HG03045 (cell line): ENCODE measurements at regions not wholly inside any gene's neighbourhood (a gene's known extent, or its start where the extent isn't known, plus 50 kb on each side); places are given as distances from the start of the nearest gene placed in this dataset.

Experiments used
- ATAC-seq: cut with Tn5 transposase; IDR thresholded peaks from one replicate; pipeline ENCODE4 v1.9.1; 2021; ENCODE audit warnings: mild to moderate bottlenecking, moderate library complexity; ENCODE audit not compliant: unreplicated experiment

DNA sequence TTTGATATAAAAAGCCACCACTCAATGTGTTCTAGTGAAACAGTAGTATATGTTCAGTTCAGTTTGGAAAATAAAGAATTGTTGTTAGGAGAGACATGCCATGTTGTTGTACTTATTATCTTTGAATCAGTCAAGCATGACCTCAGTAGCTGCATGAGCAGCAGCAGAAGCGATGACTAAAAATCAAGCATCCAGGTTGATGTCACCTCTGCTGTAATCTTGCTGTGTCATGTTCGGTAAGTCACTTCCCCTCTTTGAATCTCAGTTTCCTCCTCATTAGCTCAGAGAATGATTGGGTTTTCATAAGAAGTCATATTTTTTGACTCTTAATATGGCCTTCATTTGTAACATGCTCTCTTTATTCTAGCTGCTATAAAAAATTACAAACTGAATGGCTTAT is 428.4 kb upstream of the B3GALT2 start:
- ATAC-seq, result peak; percentile 44

DNA sequence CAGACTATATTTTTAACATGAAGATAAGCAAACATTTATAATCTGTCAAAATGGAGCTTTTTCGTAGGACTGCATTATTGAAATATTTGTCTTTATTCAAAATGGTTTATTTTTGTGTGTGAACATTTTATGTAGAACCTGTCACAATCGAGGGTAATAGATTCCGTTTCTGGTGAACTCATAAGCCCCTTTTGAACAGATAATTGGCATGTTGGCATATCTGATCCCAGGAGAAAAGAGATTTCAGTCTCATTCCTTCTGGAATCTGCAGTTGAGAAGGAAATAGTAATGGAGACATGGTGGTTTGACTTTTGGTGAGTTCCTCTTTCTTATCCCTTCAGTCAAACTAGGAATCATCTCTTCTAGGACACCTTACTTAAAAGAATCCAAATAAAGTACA is 427.9 kb upstream of the B3GALT2 start:
- no peak for ATAC-seq

DNA sequence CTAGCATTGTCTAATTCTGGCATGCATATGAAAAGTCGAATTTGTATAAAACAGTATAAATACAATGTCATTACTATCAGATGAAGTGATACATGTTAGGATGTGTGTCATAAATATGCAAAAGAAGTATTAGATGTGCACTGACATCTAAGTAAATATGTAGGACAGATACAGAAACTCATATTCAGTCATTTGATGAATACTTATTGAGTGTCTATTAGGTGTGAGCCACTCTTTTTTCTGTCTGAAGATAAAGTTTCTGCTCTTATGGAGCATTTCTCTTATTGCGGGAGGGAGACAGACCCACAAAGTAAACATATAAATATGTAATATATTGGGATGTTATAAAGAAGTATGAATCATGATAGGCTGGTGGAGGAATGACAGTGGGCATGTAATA is 426.6 kb upstream of the B3GALT2 start:
- ATAC-seq, result no peak

DNA sequence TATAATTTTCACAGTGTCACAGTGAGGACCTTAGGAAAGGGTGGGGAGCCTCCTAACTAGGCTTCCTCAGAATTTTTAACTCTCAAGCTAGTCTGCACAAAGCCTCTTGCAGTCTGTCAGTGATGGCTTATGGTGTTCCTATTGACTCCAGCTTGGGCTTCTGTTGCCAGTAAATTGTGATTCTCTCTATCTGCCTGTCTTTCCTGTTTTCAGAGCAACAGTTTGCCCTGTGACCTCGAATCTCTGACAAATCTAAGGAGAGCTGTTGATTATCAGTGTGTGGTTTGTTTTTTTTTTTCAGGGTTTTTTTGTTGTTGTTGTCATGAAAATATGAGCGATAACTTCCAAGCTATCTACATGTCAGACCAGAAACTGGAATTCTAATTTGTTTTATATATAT is 423.2 kb upstream of the B3GALT2 start:
- ATAC-seq, result no peak

DNA sequence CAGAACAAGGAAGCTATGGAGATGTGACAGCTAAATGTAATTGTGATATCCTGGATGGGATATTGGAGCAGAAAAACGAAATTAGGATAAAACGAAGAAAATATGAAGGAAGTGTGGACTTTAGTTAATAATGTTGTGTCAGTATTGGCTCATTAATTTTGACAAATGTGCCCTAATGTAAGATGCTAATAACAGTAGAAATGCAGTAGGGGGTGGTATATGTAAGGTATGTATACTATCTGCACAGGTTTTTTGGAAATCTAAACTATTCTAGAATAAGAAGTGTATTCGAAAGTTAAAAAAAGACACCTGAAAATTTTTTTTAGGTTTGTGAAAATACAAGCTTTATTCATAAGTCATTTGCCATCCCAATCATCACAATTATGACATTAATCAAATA is 421.4 kb upstream of the B3GALT2 start:
- no peak for ATAC-seq

DNA sequence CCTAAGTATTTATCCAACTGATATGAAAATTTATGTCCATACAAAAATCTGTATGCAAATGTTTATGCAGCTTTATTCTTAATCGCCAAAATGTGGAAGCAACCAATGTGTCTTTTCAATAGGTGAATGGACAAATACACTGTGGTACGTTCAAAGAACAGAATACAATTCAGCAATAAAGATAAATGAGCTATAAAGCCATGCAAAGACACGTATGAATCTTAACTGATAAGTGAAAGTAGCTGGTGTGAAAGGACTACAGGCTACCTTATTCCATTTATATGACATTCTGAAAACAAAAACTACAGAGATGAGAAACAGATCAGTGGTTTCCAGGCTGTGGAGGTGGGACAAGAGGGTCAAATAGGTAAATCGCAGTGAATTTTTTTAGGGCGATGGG is 419.6 kb upstream of the B3GALT2 start:
- no peak for ATAC-seq

DNA sequence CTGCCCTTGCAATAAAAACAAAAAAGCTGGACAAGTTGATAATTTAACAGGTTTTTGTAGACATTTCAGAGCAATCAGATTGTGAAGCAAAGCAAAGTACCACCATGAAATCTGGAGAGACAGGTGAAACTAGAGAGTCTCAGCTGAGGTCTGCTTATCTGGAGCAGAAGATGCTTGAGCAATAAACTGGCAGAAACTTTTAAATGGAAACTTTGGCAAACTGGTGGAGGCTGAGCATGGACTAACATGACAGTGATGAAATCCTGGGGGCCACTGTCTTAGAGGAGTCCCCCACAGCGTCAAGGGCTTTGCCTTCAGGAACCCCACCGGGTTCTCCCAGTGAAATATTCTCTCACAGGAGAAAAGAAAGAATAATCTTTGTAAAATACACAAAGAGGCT is 416.3 kb upstream of the B3GALT2 start:
- no peak for ATAC-seq

DNA sequence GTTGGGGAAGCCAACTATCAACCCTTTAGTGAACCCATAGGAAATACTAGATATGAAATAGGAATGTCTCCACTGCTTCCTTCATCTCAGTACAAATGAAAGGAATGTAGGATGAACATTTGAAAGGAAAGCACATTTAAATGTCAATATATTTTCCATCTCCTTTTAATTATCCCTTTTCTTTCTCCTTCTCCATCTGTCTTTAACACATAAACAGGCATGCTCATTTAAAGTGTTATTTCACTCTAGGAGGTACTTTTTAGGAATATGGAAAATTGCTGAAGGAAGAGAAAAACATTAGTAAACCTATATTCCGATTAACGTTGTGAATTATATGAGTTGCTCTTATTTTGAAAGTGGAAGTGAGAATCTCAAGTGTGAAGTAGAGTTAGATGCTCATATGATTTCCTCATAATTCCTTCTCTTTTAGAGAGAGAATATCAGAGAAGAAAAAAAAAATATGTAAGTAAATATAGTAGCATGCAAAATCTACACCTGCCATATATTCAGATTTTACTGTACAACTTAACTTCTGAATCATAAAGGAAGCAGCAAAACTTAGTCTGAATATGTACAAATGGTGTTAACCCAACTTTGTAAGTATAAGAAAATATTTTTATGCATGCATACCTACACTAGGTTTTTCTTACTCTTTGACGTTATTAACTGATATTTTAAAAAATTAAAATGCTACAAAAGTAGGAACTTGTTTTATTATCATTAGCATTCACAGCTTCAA is 406.9 kb upstream of the B3GALT2 start:
- no peak for ATAC-seq

DNA sequence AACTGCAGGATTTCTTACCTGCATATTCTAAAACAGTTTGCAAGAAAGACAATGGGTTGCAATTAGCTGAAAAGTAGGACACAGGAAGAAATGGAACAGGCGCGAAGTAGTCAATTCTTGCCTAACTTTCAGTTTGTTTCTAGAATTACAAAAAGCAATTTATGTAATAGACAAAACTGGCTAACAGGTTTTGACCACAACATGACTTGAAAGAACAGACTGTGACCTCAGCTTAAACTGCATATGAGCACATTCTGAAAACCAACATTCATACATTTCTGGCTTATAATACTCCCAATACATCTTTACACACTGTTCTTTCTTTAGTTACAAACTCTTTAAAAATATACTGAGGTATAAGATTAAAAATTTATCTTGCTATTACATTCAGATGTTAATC is 405.9 kb upstream of the B3GALT2 start:
- no peak for ATAC-seq

DNA sequence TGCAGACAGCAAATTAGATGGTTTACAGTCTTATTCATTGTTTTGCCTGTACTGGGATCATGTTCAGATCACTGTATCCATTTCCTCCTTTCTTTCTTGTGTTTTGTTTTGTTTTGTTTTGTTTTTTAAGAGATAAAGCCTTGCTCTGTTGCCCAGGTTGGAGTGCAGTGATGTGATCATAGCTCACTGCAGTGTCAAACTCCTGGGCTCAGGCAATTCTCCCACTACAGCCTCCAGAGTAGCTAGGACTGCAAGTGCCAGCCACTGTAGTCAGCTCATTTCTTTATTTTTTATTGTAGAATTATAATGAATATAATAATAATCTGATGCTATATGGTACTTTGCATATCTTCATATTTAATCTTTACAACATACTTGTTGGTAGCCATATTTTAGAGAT is 403.7 kb upstream of the B3GALT2 start:
- no peak for ATAC-seq

DNA sequence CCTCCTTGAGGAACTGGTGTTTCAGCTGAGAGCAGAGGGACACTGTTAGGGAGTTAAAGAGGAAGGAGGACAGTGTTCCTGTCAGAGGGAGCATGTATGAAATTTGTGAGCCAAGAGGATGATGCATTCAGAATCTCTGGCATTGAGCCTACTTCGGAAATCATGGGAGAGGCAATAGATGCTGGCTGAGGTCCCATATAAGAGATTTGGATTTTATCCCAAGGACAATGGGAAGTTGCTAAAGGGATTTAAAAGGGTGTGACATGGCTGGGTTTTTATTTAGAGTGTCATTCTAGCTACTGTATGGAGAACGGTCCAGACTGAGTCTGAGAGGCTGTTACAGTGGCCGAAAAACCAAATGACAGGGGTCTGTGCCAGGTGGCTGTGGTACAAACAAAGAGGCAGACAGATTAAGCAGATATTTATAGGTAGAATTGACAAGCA is 403.2 kb upstream of the B3GALT2 start:
- no peak for ATAC-seq

DNA sequence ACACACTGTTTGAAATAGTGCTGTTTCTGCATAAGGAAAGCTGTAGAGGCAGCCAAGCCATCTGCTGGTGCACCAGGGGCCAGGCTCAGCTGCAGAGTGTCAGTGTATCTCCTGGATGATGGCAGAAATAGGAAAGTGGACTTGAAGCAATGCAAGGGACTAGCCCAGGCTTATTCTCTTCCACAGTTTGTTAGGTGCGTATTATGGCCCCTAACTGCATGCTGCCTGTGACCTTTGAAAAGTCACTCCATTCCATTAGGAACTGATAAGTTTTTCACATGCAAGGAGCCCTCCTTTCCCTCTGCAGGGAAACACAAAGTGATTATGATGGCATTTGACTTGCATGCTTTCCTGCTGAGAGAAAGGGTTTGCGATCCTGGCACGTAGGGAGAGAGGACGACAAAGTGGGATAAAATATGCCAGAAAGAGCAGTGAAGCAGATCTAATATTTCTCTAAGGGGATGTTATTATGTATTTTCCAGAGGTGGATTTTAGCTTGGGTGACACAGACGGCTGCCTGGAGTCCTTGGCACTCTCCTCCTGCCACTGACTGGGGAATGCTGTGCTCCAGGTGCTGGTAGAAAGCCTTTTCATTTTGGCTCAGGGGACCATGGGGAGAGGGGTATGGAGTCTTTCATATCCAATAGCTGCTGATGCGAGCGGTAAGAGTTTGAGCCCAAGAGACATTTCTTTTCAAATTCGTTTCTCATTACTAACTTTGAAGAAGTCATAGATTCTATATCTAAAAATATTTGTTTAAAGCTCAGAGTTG is 402.1 kb upstream of the B3GALT2 start:
- no peak for ATAC-seq

DNA sequence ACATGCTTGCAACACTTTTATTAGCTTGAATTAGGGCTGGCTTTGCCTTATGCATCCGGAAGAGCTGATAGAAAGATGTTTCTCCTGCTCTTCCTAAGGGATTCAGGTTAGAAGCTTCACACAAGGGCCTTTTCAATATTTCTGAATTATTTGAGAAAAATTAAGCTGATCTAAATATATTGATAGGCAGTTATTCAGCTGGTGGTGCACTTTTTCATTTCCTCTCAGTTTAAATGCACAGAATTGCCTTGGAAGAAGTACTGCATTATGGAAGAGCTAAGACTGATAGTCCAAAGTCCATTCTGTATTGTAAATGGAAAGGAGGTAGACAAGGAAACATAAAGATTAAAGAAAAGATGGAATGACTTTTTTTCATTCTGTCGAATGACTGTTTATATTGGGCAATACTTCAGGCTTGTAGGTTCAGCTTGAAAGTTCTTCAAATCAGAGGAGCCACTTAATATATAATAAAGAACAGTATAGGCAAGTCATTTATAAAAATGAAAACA is 398.4 kb upstream of the B3GALT2 start:
- ATAC-seq, result no peak

DNA sequence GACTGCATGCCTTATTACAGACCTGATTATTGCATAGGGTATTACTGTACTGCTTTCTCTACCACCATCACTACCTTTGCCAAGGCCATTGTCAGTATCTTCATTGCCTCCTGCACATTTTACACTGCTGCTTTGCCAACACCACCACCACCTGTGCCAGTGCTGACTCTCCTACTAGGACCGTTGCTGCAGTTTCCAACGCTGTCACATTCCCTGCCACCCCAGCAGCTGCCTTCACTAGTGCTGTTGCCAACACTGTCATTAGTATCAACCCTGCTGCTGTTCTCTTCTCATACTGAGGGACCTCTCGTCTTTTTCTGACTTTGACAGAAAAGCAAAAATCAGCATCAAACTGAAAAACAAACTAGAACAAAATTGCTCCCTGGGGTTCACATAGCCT is 394.9 kb upstream of the B3GALT2 start:
- ATAC-seq, result no peak

DNA sequence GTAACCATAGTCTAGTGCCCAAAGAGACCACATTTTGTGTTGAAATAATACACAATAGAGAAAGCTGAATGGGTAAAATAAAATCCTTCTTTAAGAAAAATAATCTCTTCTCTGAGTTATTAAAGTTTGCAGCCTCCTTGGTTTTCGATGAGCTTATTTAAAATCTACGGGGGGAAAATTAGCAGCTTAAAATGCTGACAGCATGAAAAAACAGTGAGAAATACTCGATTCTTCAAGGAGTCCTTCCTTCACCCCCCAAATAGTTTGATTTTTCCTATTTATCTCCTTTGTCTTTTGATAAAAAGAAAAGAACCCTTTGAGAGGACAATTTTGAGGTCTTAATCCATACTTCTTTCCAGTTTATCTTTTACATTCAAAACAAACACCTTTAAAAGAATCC is 394.0 kb upstream of the B3GALT2 start:
- ATAC-seq, result no peak

DNA sequence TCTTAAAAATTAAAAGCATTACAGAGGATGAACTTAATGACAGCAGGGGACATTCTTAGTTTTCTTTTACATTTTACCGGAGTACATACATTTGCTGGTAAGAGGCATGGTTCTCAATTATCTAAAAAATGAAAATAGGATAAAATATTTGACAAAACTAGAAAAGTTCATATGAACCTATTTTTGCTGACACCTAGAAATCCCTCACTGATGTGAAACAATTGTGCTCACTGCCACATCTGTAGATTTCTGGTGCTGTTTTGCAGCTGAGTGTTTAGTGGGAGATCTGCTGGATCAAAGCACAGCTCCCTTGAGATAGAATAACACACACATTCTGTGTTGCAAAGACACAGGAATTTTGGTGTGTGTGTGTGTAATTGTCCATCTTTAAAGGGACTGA is 392.9 kb upstream of the B3GALT2 start:
- no peak for ATAC-seq

DNA sequence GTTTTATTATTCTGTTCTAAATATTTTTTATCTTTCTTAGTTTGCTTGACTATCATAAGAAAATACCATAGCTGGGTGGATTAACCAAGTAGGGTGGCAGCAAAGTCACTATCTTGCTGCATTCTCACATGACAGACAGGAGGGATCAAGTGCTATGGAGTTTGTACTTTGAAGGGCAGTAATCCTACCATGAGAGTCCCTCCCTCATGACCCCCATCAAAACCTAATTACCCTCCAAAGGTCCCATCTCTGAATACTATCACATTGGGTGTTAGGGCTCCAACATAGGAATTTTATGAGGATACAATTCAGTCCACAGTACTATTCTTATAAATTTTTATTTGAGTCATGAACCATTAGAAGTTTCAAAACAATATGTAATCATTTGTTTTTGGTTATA is 388.5 kb upstream of the B3GALT2 start:
- ATAC-seq, result no peak

DNA sequence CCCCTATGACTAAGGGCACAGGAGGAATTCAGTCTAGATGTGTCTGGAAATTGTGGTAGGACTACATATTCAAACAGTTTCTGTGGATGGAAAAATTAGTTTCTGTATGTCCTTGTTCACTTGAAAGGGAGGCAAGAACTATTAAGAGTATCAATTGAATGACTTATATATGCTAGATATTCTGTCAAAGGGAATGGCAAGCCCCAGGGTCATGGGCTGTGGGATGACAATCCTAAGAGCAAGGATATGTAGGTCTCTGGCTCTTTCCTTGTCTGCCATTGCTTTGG is 383.5 kb upstream of the B3GALT2 start:
- no peak for ATAC-seq

DNA sequence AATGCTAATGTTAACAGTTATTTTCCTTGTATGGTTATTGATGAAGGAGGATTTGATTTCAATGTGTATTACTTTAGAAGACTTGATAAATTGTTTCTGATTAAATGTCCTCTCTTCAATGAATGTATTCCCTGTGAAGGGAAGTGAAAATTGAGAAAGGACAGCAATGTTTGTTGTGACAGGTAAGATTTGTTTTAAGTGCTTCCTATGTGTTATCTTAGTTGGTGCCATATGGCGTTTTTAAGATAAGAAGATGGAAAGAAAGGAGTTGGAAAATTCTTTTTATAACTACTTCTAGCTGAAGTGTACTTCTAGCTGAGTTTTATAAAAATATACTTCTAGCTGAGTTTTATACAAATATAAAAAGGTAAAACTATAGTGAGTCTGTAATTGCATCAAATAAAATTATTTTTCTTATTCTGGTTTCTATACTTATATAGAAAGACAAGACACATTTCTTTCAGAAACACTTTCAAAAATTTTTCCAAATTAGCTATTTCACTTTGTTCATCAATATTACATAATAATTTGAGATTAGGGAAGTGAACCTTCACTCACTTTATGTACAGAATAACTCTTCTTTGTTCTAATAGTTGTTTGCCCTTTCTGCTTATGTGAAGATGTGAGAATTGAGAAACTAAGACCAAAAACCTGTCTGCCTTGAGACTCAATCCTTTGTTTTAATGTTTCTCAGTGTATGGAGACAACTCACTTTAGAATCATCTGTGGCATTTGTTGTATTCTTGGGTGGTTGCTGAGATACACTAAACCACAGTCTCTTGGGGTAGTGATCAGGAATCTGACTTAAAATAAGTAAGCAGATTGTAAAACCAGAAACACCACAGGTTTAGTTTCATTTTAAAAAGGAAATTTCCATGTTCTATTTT is 382.9 kb upstream of the B3GALT2 start:
- ATAC-seq, result peak; percentile 50

DNA sequence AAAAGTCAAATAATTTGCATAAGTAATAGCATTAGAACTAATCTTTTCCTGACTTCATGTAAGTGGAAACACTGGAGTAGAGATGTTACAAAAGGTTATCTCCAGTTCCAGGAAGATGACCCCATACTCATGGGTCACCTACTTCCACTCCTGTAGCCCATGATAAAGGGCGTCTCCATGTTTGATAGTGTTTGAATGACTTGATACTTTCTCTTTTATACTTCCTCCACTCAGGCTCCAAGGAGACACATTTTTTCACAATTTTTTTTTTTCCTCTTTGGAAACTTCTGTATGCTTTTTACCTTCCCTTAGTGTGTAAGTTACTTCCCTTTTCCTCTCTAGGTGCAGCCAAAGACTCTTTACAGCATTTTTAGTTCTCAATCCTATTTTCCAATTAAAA is 382.1 kb upstream of the B3GALT2 start:
- ATAC-seq, result no peak

DNA sequence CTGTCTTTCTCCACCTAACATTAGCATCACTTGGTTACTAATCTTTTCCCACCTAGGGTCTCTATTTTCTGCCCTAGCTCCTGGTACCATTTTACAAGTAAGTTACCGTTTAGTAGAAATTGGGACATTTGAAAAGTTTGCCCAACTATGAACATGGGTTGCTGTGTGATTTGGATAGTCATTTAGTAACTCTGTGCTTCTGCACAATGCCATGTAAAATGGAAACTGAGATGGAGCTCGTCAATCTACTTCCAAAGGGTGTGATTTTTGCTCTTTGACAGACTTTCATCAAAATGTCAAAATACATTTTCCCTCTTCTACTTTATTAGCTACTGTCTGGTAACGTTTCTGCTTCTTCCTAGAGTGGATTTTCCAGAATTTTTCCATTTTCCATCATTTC is 381.5 kb upstream of the B3GALT2 start:
- no peak for ATAC-seq

DNA sequence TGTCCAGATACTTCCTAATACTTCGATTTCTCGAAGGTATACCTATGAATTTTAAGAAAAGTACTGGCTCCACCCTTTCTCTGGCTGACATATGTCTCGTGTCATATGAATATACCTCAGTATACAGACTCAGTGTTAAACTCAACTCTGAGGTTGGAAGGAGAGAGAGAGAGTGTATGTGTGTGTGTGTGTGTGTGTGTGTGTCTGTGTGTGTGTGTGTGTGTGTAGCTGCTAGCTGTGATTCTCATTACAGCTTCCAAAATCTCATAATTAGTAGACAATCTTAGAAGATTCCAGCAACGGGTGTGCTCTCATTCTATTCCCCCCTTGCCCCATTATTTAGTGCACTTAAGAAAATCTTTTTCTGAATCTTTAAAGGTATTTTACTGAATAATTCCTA is 380.3 kb upstream of the B3GALT2 start:
- no peak for ATAC-seq
